Stimulated activated CD4-positive, alpha-beta T cell treated with anti-CD3 and anti-CD28 coated beads, Interleukin-12 subunit alpha, Interleukin-12 subunit beta, amount 100 ng/mL, for 4 hours (primary cell): ENCODE measurements at regions not wholly inside any gene's neighbourhood (a gene's known extent, or its start where the extent isn't known, plus 50 kb on each side); places are given as distances from the start of the nearest gene placed in this dataset.

Experiments
- DNase-seq: peaks from one replicate; pipeline ENCODE4 v3.0.0-alpha.2; 2020

GRCh38 chr17:72414032-72414396 is 293.2 kb downstream of the SOX9 start:
- no peak for DNase-seq

GRCh38 chr17:72414967-72415853 is 294.4 kb downstream of the SOX9 start:
- DNase-seq, result no peak

- DNase-seq, result no peak
Measured at GRCh38 chr17:72416054-72416675, 295.3 kb downstream of the SOX9 start.

GRCh38 chr17:72416905-72417304 is 296.1 kb downstream of the SOX9 start:
- DNase-seq, result no peak

GRCh38 chr17:72417627-72418026 is 296.8 kb downstream of the SOX9 start:
- no peak for DNase-seq

GRCh38 chr17:72419866-72420774 is 299.3 kb downstream of the SOX9 start:
- DNase-seq, result no peak

GRCh38 chr17:72420775-72421127 is 299.9 kb downstream of the SOX9 start:
- DNase-seq, result no peak

GRCh38 chr17:72421128-72422092 is 300.6 kb downstream of the SOX9 start:
- DNase-seq, result peak; percentile 5

GRCh38 chr17:72422204-72422504 is 301.3 kb downstream of the SOX9 start:
- DNase-seq, result no peak

GRCh38 chr17:72422505-72423285 is 301.9 kb downstream of the SOX9 start:
- peak; percentile 4 for DNase-seq

GRCh38 chr17:72423286-72423589 is 302.4 kb downstream of the SOX9 start:
- no peak for DNase-seq

- no peak for DNase-seq
Measured at GRCh38 chr17:72423718-72424117, 302.9 kb downstream of the SOX9 start.

GRCh38 chr17:72424505-72425117 is 303.8 kb downstream of the SOX9 start:
- no peak for DNase-seq

- no peak for DNase-seq
Measured at GRCh38 chr17:72425133-72425793, 304.4 kb downstream of the SOX9 start.

GRCh38 chr17:72425794-72426168 is 305.0 kb downstream of the SOX9 start:
- DNase-seq, result no peak

- no peak for DNase-seq
Measured at GRCh38 chr17:72426321-72426720, 305.5 kb downstream of the SOX9 start.

GRCh38 chr17:72426948-72427760 is 306.3 kb downstream of the SOX9 start:
- DNase-seq, result no peak

GRCh38 chr17:72427761-72428109 is 306.9 kb downstream of the SOX9 start:
- no peak for DNase-seq

GRCh38 chr17:72429066-72429638 is 308.3 kb downstream of the SOX9 start:
- DNase-seq, result no peak
